SK-N-SH (cell line): ENCODE measurements at regions not wholly inside any gene's neighbourhood (a gene's known extent, or its start where the extent isn't known, plus 50 kb on each side); places are given as distances from the start of the nearest gene placed in this dataset.

ENCODE experiments used
- CHD2 ChIP-seq: fragments of 150-350 bp; IDR thresholded peaks from 2 replicates; pipeline ENCODE4 v1.6.1; 2018; ENCODE audit warnings: low read length; ENCODE audit not compliant: partially characterized antibody
- CTCF ChIP-seq: fragments of 200-600 bp; sonication (generic); IDR thresholded peaks from 2 replicates; pipeline ENCODE4 v1.6.1; 2017; ENCODE audit warnings: antibody characterized with exemption, mild to moderate bottlenecking, moderate library complexity
- EP300 ChIP-seq, 2 experiments: IDR thresholded peaks; 2 replicates each; pipeline versions ENCODE4 v1.4.0 to v1.6.1; 2012; ENCODE audit warnings: borderline replicate concordance in 1 of 2, low read depth in 1 of 2, low read length in 1 of 2
- EZH2phosphoT487 ChIP-seq: fragments of 200-600 bp; sonication (generic); IDR thresholded peaks from 2 replicates; pipeline ENCODE4 v1.6.1; 2017; ENCODE audit warnings: low read depth, mixed run types, mild to moderate bottlenecking, antibody characterized with exemption, moderate library complexity, borderline replicate concordance
- TAF1 ChIP-seq: IDR thresholded peaks from 2 replicates; pipeline ENCODE4 v1.6.1; 2012; ENCODE audit warnings: low read depth, mild to moderate bottlenecking, low read length, moderate library complexity, borderline replicate concordance

GRCh38 chr6:139706912-139707311, 332.5 kb upstream of the CITED2 start:
- no peak for TF ChIP-seq CTCF
- TF ChIP-seq CHD2 = no peak
- no peak for TF ChIP-seq TAF1
- TF ChIP-seq EZH2phosphoT487 = no peak
- no peak for TF ChIP-seq EP300 (IDR thresholded peaks at IDR 0.05; ENCODE audit: borderline replicate concordance in 1 of 2, low read depth in 1 of 2, low read length in 1 of 2)
